HEK293 (cell line): ENCODE measurements at regions not wholly inside any gene's neighbourhood (a gene's known extent, or its start where the extent isn't known, plus 50 kb on each side); places are given as distances from the start of the nearest gene placed in this dataset.

Experiments
- TCF7L2 ChIP-seq: IDR thresholded peaks from 2 replicates; pipeline ENCODE4 v1.6.1; 2011; ENCODE audit warnings: low read depth, mild to moderate bottlenecking, inconsistent platforms, low read length, moderate library complexity, borderline replicate concordance
- ZNF76 ChIP-seq: fragments of 450-650 bp; formaldehyde crosslinking; IDR thresholded peaks from 2 replicates; pipeline ENCODE4; 2016; ENCODE audit warnings: low read depth, missing biosample characterization, missing genetic modification characterization, borderline replicate concordance
- TF ChIP-seq, protein P1 (sequence below): fragments of 450-650 bp; formaldehyde crosslinking; IDR thresholded peaks from 2 replicates; pipeline ENCODE4 v1.5.1; 2016; ENCODE audit warnings: missing biosample characterization, missing genetic modification characterization

DNA sequence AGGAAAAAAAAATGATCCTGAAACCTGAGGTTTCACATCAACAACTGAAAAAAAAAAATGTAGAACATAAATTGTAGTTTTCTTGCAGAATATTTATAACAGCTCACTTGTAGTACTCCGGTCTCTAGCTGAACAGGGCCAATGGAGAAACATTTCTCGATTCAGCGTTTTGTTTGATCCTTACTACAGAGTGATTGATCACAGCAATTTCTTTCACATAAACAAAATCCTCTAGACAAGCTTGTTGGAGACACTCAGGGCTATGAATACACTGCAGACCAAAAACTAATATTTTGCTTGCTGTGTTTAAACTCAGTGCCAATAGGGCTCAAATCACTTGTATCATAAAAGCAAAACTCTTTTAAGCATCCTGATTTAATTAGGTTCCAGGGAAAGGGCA lies 127.0 kb upstream of the CNTN6 start:
- TF ChIP-seq ZNF76 (tag by site-specific recombination) (no peak), TCF7L2 (no peak)
- TF ChIP-seq, protein P1, sequence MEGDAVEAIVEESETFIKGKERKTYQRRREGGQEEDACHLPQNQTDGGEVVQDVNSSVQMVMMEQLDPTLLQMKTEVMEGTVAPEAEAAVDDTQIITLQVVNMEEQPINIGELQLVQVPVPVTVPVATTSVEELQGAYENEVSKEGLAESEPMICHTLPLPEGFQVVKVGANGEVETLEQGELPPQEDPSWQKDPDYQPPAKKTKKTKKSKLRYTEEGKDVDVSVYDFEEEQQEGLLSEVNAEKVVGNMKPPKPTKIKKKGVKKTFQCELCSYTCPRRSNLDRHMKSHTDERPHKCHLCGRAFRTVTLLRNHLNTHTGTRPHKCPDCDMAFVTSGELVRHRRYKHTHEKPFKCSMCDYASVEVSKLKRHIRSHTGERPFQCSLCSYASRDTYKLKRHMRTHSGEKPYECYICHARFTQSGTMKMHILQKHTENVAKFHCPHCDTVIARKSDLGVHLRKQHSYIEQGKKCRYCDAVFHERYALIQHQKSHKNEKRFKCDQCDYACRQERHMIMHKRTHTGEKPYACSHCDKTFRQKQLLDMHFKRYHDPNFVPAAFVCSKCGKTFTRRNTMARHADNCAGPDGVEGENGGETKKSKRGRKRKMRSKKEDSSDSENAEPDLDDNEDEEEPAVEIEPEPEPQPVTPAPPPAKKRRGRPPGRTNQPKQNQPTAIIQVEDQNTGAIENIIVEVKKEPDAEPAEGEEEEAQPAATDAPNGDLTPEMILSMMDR (tag by site-specific recombination) = no peak
